Right cardiac atrium (tissue), 5 donors: ENCODE measurements at regions not wholly inside any gene's neighbourhood (a gene's known extent, or its start where the extent isn't known, plus 50 kb on each side); places are given as distances from the start of the nearest gene placed in this dataset.

Source experiments
- ATAC-seq, 2 donors: fragments of 200-7000 bp; cut with Tn5 transposase; one replicate each; pipeline versions ENCODE4 v1.8.0 to v1.9.1; 2020; ENCODE audit warnings: moderate library complexity in 2 of 2, mild to moderate bottlenecking in 1 of 2
- DNase-seq, 3 donors: peaks; one replicate each; pipeline ENCODE4 v3.0.0-alpha.2; 2020
- H3K27ac ChIP-seq: one replicate; pipeline ENCODE4 v1.5.1; 2013; ENCODE audit warnings: mild to moderate bottlenecking, low read length, control low read depth, moderate library complexity
- H3K27me3 ChIP-seq: one replicate; pipeline ENCODE4 v1.6.1; 2013; ENCODE audit not compliant: control insufficient read depth, insufficient read depth
- H3K4me1 ChIP-seq: one replicate; pipeline ENCODE4 v1.6.1; 2013; ENCODE audit warnings: low read length; ENCODE audit not compliant: control insufficient read depth, insufficient read depth
- H3K4me3 ChIP-seq: one replicate; pipeline ENCODE4 v1.5.1; 2013; ENCODE audit warnings: low read length, control low read depth
- H3K9me3 ChIP-seq: one replicate; pipeline ENCODE4 v1.6.1; 2013; ENCODE audit warnings: low read length; ENCODE audit not compliant: control insufficient read depth
- WGBS: extraction: QIAGEN DNeasy Blood & Tissue Kit; methylation state at CpG from one replicate; pipeline ENCODE4 v1.1.7; 2013; 5-methylcytosine and 5-hydroxymethylcytosine counted together
- intact Hi-C, 4 donors: fragments of 100-400 bp; cut with DNase I; formaldehyde crosslinking; loops; one replicate each; pipeline versions ENCODE4 v1.11.0 to v1.14.0; 2022 to 2023
- donor health status: healthy with polysubstance abuse.
- donor health status: DM: no; HTN: yes; CAD: no.
- donor health status: DM: no; HTN: no; CAD: no.
- donor health status: DM: no; HTN: yes; CAD: no; lungs with severe emphysema.
- donor health status: DM: yes; HTN: yes; CAD: no.

DNA sequence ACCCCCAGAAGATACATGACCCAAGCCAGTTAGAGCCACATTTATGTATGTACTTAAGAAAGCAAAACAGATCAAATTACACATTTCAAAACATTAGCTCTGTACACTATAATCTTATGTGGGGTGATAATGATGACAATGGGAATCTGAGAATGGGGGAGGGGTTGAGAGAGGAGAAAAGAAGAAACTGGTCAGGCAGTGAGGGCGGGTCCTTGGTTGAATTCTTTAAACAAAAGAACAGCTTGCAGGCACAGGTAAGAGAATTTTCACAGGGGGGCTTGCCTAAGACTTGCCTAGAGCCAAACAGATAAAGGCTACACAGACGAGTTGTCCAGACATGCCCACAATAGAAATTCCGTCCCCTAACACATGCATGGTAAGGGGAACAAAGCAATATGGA lies 76.8 kb upstream of the PTER start:
- 80% methylated on average over 3 of the region's 3 CpGs for WGBS
- DNase-seq (no peak), ATAC-seq (no peak)
- Histone ChIP-seq H3K4me3 (no peak overlapping the region), H3K27ac (no peak overlapping the region), H3K27me3 (no peaks in the 10 kb centered on the region), H3K4me1 (no peaks in the 10 kb centered on the region), H3K9me3 (no peaks in the 10 kb centered on the region)
- intact Hi-C loops = no loop called here

DNA sequence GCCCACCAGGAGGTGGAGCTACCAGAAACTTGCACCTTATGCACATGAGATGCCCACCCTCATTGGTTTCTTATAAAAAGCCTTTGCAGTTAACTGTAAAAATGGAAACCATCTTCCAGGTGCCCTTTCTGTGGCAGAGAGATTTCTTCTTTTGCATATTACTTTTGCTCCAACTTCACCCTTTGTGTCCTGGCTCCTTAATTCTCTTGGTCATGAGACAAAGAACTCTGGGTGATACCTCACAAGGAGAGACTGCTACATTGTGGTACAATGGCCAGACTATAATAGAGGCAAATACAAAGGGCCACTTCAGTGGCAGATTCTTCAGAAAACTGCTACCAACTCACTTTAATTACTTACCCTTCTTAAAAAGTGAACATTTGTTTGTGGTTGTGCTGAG lies 76.4 kb upstream of the PTER start:
- H3K4me3 ChIP-seq = no peak overlapping the region
- no peaks in the 10 kb centered on the region for H3K27me3 ChIP-seq
- no peaks in the 10 kb centered on the region for H3K4me1 ChIP-seq
- no peak overlapping the region for H3K27ac ChIP-seq
- intact Hi-C loops = no loop called here
- DNase-seq (no peak), ATAC-seq (no peak)
- H3K9me3 ChIP-seq = no peaks in the 10 kb centered on the region

DNA sequence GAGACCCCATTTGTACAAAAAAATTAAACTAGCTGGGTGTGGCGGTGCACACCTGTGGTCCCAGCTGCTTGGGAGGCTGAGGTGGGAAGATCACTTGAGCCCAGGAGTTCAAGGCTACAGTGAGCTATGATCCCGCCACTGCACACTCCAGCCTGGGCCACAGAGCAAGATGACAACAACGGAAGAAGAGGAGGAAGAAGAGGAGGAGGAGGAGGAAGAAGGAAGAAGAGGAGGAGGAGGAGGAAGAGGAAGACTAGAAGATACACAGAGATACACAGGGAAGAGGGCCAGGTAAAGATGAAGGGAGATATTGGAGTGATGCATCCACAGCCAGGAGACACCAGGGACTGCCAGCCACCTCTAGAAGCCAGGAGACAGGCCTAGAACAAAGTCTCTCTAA lies 75.7 kb upstream of the PTER start:
- Histone ChIP-seq H3K4me1 (no peaks in the 10 kb centered on the region), H3K27me3 (no peaks in the 10 kb centered on the region), H3K27ac (no peak overlapping the region), H3K4me3 (no peak overlapping the region), H3K9me3 (no peaks in the 10 kb centered on the region)
- WGBS = 86% methylated on average over 3 of the region's 3 CpGs
- intact Hi-C loops = no loop called here
- DNase-seq = no peak
- ATAC-seq = no peak

DNA sequence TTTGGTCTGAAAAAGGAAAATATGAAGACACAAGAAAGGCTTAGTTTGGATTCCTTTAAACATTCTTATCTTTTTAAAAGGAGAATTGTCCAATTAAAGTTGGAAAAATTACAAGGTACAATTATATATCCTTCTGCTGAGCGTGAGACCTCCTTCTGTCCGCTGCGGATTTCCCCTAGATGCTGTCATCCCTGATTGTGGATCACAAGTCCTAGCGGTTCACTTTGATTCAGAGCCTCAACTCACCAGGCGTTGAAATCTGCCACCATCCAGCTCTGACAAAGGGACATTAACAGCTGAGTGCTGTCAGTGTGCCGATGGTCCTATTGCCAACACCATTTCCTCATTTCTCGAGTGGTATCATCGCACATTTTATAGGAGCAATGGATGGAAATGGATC lies 73.1 kb upstream of the PTER start:
- Histone ChIP-seq H3K9me3 (no peaks in the 10 kb centered on the region), H3K27me3 (no peaks in the 10 kb centered on the region), H3K4me3 (no peak overlapping the region), H3K4me1 (no peaks in the 10 kb centered on the region), H3K27ac (no peak overlapping the region)
- no peak for ATAC-seq
- DNase-seq = no peak
- intact Hi-C loops = no loop called here
- 69% methylated on average over 8 of the region's 8 CpGs for WGBS

DNA sequence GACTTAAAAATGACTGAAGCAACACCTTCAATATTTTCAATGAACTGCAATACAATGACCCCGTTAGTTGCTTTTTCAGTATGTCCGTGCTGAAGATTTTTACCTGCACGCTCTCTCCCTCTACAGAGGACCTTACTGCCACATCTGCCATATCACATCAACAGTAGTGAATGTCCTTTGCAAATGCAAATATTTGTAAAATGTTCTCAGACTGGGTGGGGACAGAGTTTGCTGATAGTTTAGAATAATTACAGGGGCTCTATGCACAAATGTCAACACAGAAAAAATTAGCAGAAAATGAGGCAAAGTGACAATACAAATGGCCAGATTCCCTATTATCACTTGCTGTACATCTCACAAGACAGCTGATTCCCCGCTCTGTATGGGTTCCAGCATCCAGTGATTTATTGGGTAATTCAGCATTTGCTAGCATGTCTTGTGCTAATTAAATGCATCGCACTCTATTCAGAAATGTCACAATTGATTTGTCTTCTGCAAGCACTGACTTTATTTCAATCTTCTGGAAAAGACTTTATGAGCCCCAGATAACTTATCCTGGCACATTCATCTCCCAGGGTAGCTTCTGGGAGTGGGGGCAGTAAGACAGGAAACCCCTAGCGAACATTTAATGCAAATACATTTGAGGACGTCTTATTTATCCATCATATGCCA lies 69.1 kb upstream of the PTER start:
- intact Hi-C loops = no loop called here
- Histone ChIP-seq H3K4me3 (no peak overlapping the region), H3K9me3 (no peaks in the 10 kb centered on the region), H3K27me3 (no peaks in the 10 kb centered on the region), H3K27ac (no peak overlapping the region), H3K4me1 (no peaks in the 10 kb centered on the region)
- no peak for DNase-seq
- WGBS = 81% methylated on average over 7 of the region's 7 CpGs
- ATAC-seq = no peak

DNA sequence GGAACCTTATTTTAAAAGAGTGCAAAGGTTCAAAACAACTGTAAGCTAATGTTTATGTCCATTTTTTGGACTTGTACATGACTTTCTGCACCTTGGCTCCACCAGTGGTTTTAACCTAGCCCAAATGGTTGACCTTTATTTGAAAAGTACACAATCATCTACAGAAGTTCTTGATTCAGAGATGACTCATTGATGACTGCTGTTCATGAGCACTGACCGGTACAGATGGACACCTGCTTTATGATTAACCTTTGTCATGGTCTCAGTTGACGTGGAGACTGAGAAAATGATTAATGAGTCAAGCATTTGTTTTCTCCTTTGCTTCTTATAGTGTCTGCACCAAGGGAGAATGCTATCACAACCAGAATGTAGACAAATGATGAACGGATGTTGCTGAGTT lies 55.7 kb upstream of the PTER start:
- no peak for ATAC-seq
- no peaks in the 10 kb centered on the region for H3K4me1 ChIP-seq
- no peaks in the 10 kb centered on the region for H3K27me3 ChIP-seq
- DNase-seq = no peak
- no peak overlapping the region for H3K27ac ChIP-seq
- H3K9me3 ChIP-seq = no peaks in the 10 kb centered on the region
- WGBS = 80% methylated on average over 3 of the region's 3 CpGs
- no peak overlapping the region for H3K4me3 ChIP-seq
- intact Hi-C loops = no loop called here

DNA sequence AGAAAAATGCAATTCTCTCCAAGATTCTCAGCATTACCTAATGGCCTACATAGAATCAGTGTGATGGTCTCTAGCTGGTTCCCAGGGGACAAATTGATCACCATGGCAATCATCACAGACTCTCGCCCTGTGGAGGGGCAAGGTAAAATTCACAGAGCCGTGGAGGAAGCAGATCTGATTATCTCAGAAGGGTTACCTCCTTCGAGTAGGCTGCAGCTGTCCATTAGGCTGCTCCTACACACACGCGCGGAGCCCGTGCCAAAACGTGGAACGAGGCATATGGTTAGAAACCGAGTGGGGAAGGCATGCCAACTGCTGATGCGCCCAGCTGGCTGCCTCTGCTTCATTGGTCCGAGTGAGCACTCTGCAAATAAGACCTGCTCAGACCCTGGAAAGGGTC lies 52.8 kb upstream of the PTER start:
- ATAC-seq (no peak), DNase-seq (peak in 1 of 3 donors; percentile 42)
- no peak overlapping the region for H3K27ac ChIP-seq
- intact Hi-C loops = no loop called here
- WGBS = 55% methylated on average over 12 of the region's 12 CpGs
- H3K9me3 ChIP-seq = no peaks in the 10 kb centered on the region
- H3K4me1 ChIP-seq = no peaks in the 10 kb centered on the region
- no peaks in the 10 kb centered on the region for H3K27me3 ChIP-seq
- no peak overlapping the region for H3K4me3 ChIP-seq

DNA sequence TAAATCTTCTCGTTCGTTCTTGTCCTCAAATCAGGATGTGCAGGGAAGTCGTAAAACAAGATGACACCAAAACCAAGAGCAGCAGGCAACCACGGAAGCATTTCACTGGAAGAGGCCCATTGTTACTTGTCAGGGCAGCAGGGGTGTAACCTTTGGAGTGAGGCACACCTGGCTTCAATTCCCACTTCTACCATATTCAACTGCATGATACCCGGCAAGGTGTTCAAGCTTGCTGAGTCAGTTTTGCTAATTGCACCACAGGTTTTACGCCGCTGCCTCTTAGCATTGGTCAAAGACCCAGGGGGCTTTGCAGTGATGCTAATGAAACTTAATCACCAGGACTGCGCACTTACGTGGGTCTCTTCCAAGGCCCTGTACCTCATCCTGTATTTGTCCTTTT lies 50.0 kb upstream of the PTER start:
- no peaks in the 10 kb centered on the region for H3K4me1 ChIP-seq
- intact Hi-C loops = no loop called here
- ATAC-seq = no peak

More for the DNA sequence above, 50.0 kb upstream of the PTER start:
- 61% methylated on average over 9 of the region's 9 CpGs for WGBS
- Histone ChIP-seq H3K4me3 (no peak overlapping the region), H3K27me3 (no peaks in the 10 kb centered on the region), H3K27ac (no peak overlapping the region), H3K9me3 (no peaks in the 10 kb centered on the region)
- no peak for DNase-seq
